ENCODE measurements at regions not wholly inside any gene's neighbourhood (a gene's known extent, or its start where the extent isn't known, plus 50 kb on each side); places are given as distances from the start of the nearest gene placed in this dataset.
"Not testable (repeated sequence)": the region's sequence is repeated elsewhere in the genome, so short reads cannot be mapped to it uniquely, and the experiment has no call there.

DNA sequence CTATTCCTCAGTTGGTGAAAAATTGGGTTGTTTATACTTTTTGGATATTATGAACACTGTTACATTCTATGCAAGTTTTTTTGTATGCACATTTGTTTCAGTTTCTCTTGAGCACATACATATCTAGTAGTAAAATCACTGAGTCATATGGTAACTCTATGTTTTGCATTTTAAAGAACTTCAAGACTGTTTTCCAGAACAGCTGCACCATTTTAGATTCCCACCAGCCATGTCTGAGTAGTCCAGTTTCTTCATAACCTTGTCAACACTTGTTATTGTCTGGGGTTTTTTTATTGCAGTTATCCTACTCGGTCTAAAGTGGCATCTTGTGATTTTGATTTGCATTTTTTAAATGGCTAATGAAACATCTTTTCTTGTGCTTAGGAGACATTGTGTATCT lies 100.3 kb upstream of the OTOS start:
- no peak overlapping the region for H3K14ac ChIP-seq (ENCODE audit: low read length)
- H3K4me3 ChIP-seq (ENCODE audit: low read length in 2 of 2) = no peak overlapping the region
- no peak overlapping the region for H2BK120ac ChIP-seq (ENCODE audit: low read depth, low read length)
- no peak overlapping the region for H3K23ac ChIP-seq (ENCODE audit: low read depth, low read length, poor library complexity)
- no peak overlapping the region for H2BK12ac ChIP-seq (ENCODE audit: low read length)
- peaks cover 0 to 3% (median 2%) of the 10 kb centered on the region in 3 experiments for H3K27me3 ChIP-seq (ENCODE audit: control insufficient read depth in 3 of 3, insufficient read depth in 3 of 3, low read depth in 1 of 3, low read length in 3 of 3)
- no peaks in the 10 kb centered on the region for H3K79me1 ChIP-seq (ENCODE audit: low read depth, low read length)
- no peak overlapping the region for H2AFZ ChIP-seq (ENCODE audit: low read length)
- no peak for DNase-seq (ENCODE audit: low spot score)
- H3K4me1 ChIP-seq (ENCODE audit: control insufficient read depth in 2 of 2, insufficient read depth in 1 of 2, low read depth in 1 of 2, low read length in 2 of 2) = peaks cover 8 to 11% of the 10 kb centered on the region in 2 donors
- H2BK5ac ChIP-seq (ENCODE audit: low read length) = no peak overlapping the region
- H2BK15ac ChIP-seq (ENCODE audit: low read length) = no peak overlapping the region
- H2AK5ac ChIP-seq (ENCODE audit: low read depth, low read length) = no peak overlapping the region
- H3K4me2 ChIP-seq (ENCODE audit: insufficient read depth, low read length, poor library complexity, severe bottlenecking) = no peak overlapping the region
- H4K8ac ChIP-seq (ENCODE audit: low read depth, low read length) = no peak overlapping the region
- no peak overlapping the region for H3K27ac ChIP-seq (replicated peaks; ENCODE audit: low read length)
- H4K91ac ChIP-seq (ENCODE audit: low read depth, low read length, poor library complexity) = no peak overlapping the region
- no CpG with 5 or more reads among the region's 1 CpG for WGBS, 2 donors (ENCODE audit: extremely low coverage in 2 of 2, insufficient read length in 2 of 2, insufficient replicate concordance in 1 of 2)
- H3K9ac ChIP-seq (ENCODE audit: low read depth, low read length, poor library complexity) = no peak overlapping the region
- peaks cover 0 to 2% of the 10 kb centered on the region in 2 donors for H3K9me3 ChIP-seq (replicated peaks in 1 of 2; ENCODE audit: control insufficient read depth in 2 of 2, insufficient read depth in 1 of 2, low read depth in 1 of 2, low read length in 2 of 2)
- no peak overlapping the region for H3K4ac ChIP-seq (ENCODE audit: low read length)
- no peaks in the 10 kb centered on the region for H3K36me3 ChIP-seq (replicated peaks in 1 of 2; ENCODE audit: control insufficient read depth in 2 of 2, insufficient read depth in 2 of 2, low read length in 2 of 2)
- no peak overlapping the region for H3K18ac ChIP-seq (ENCODE audit: low read length)

DNA sequence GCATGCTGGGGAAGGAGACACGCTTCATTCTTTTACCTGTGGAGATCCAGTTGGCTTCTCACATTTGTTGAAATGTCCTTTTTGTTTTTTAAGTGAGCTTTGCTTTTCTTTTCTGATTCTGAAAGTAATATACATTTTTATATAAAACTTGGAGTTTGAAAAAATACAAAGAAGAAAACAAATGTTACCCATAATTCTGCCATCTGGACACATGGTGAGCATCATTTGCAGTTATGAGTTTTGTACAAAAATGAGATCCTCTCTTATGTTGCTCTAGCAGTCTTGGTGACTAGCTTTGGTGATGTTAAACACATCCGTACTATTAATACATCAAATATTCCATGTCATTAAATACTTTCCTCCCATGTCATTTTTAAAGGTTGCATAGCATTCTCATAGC lies 101.1 kb upstream of the OTOS start:
- Histone ChIP-seq H2BK15ac (ENCODE audit: low read length) (no peak overlapping the region), H3K4me3 (ENCODE audit: low read length in 2 of 2) (no peak overlapping the region), H2BK5ac (ENCODE audit: low read length) (no peak overlapping the region), H3K36me3 (replicated peaks in 1 of 2; ENCODE audit: control insufficient read depth in 2 of 2, insufficient read depth in 2 of 2, low read length in 2 of 2) (no peaks in the 10 kb centered on the region), H3K79me1 (ENCODE audit: low read depth, low read length) (no peaks in the 10 kb centered on the region), H4K8ac (ENCODE audit: low read depth, low read length) (no peak overlapping the region), H3K4me1 (ENCODE audit: control insufficient read depth in 2 of 2, insufficient read depth in 1 of 2, low read depth in 1 of 2, low read length in 2 of 2) (peaks cover 2 to 6% of the 10 kb centered on the region in 2 donors), H3K23ac (ENCODE audit: low read depth, low read length, poor library complexity) (no peak overlapping the region), H3K4ac (ENCODE audit: low read length) (no peak overlapping the region), H2AK5ac (ENCODE audit: low read depth, low read length) (no peak overlapping the region), H3K27me3 (ENCODE audit: control insufficient read depth in 3 of 3, insufficient read depth in 3 of 3, low read depth in 1 of 3, low read length in 3 of 3) (peaks cover 0 to 2% (median 2%) of the 10 kb centered on the region in 3 experiments), H3K14ac (ENCODE audit: low read length) (no peak overlapping the region), H2BK12ac (ENCODE audit: low read length) (no peak overlapping the region), H3K27ac (replicated peaks; ENCODE audit: low read length) (no peak overlapping the region), H3K4me2 (ENCODE audit: insufficient read depth, low read length, poor library complexity, severe bottlenecking) (no peak overlapping the region), H2BK120ac (ENCODE audit: low read depth, low read length) (no peak overlapping the region), H3K18ac (ENCODE audit: low read length) (no peak overlapping the region), H4K91ac (ENCODE audit: low read depth, low read length, poor library complexity) (no peak overlapping the region), H2AFZ (ENCODE audit: low read length) (no peak overlapping the region), H3K9ac (ENCODE audit: low read depth, low read length, poor library complexity) (no peak overlapping the region), H3K9me3 (replicated peaks in 1 of 2; ENCODE audit: control insufficient read depth in 2 of 2, insufficient read depth in 1 of 2, low read depth in 1 of 2, low read length in 2 of 2) (no peaks in the 10 kb centered on the region)
- no CpG with 5 or more reads among the region's 2 CpGs for WGBS, 2 donors (ENCODE audit: extremely low coverage in 2 of 2, insufficient read length in 2 of 2, insufficient replicate concordance in 1 of 2)
- no peak for DNase-seq (ENCODE audit: low spot score)

DNA sequence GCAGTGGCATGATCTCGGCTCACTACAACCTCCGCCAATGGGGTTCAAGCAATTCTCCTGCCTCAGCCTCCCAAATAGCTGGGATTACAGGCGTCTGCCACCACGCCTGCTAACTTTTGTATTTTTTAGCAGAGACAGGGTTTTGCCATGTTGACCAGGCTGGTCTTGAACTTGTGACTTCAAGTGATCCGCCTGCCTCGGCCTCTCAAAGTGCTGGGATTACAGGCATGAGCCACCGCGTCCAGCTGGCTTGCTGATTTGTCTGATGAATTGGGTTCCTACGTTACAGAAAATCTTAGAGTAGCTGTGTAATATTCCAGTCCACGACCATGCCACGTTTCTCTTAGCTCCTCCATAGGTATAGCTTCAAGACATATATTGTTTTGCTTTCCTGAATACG lies 102.6 kb upstream of the OTOS start:
- not testable (repeated sequence) for H3K4me3 ChIP-seq (ENCODE audit: low read length in 2 of 2); H3K9me3 ChIP-seq (replicated peaks in 1 of 2; ENCODE audit: control insufficient read depth in 2 of 2, insufficient read depth in 1 of 2, low read depth in 1 of 2, low read length in 2 of 2); H3K79me1 ChIP-seq (ENCODE audit: low read depth, low read length); H3K27ac ChIP-seq (replicated peaks; ENCODE audit: low read length); H3K4ac ChIP-seq (ENCODE audit: low read length); H3K18ac ChIP-seq (ENCODE audit: low read length); H4K91ac ChIP-seq (ENCODE audit: low read depth, low read length, poor library complexity); H2AFZ ChIP-seq (ENCODE audit: low read length); DNase-seq (ENCODE audit: low spot score); H2BK120ac ChIP-seq (ENCODE audit: low read depth, low read length); H2BK15ac ChIP-seq (ENCODE audit: low read length); H3K23ac ChIP-seq (ENCODE audit: low read depth, low read length, poor library complexity); H3K27me3 ChIP-seq (ENCODE audit: control insufficient read depth in 3 of 3, insufficient read depth in 3 of 3, low read depth in 1 of 3, low read length in 3 of 3); H3K4me1 ChIP-seq (ENCODE audit: control insufficient read depth in 2 of 2, insufficient read depth in 1 of 2, low read depth in 1 of 2, low read length in 2 of 2); H2BK12ac ChIP-seq (ENCODE audit: low read length); H4K8ac ChIP-seq (ENCODE audit: low read depth, low read length); H3K9ac ChIP-seq (ENCODE audit: low read depth, low read length, poor library complexity); H3K4me2 ChIP-seq (ENCODE audit: insufficient read depth, low read length, poor library complexity, severe bottlenecking); H2BK5ac ChIP-seq (ENCODE audit: low read length); H3K36me3 ChIP-seq (replicated peaks in 1 of 2; ENCODE audit: control insufficient read depth in 2 of 2, insufficient read depth in 2 of 2, low read length in 2 of 2); H2AK5ac ChIP-seq (ENCODE audit: low read depth, low read length); H3K14ac ChIP-seq (ENCODE audit: low read length)
- WGBS, 2 donors (ENCODE audit: extremely low coverage in 2 of 2, insufficient read length in 2 of 2, insufficient replicate concordance in 1 of 2) = no CpG with 5 or more reads among the region's 12 CpGs

GRCh38 chr2:240244543-240244942 lies 104.1 kb upstream of the OTOS start:
- no CpG with 5 or more reads among the region's 15 CpGs for WGBS, 2 donors (ENCODE audit: extremely low coverage in 2 of 2, insufficient read length in 2 of 2, insufficient replicate concordance in 1 of 2)
- no peak overlapping the region for H3K27ac ChIP-seq (replicated peaks; ENCODE audit: low read length)
- no peaks in the 10 kb centered on the region for H3K36me3 ChIP-seq (replicated peaks in 1 of 2; ENCODE audit: control insufficient read depth in 2 of 2, insufficient read depth in 2 of 2, low read length in 2 of 2)

More at GRCh38 chr2:240244543-240244942, 104.1 kb upstream of the OTOS start:
- Histone ChIP-seq H4K8ac (ENCODE audit: low read depth, low read length) (no peak overlapping the region), H2BK120ac (ENCODE audit: low read depth, low read length) (no peak overlapping the region), H3K27me3 (ENCODE audit: control insufficient read depth in 3 of 3, insufficient read depth in 3 of 3, low read depth in 1 of 3, low read length in 3 of 3) (peaks cover 0 to 2% (median 0%) of the 10 kb centered on the region in 3 experiments), H3K4me1 (ENCODE audit: control insufficient read depth in 2 of 2, insufficient read depth in 1 of 2, low read depth in 1 of 2, low read length in 2 of 2) (peaks cover 2 to 7% of the 10 kb centered on the region in 2 donors), H3K4ac (ENCODE audit: low read length) (no peak overlapping the region), H2AFZ (ENCODE audit: low read length) (no peak overlapping the region), H3K9ac (ENCODE audit: low read depth, low read length, poor library complexity) (no peak overlapping the region), H2BK5ac (ENCODE audit: low read length) (no peak overlapping the region), H3K4me2 (ENCODE audit: insufficient read depth, low read length, poor library complexity, severe bottlenecking) (no peak overlapping the region), H4K91ac (ENCODE audit: low read depth, low read length, poor library complexity) (no peak overlapping the region), H2BK12ac (ENCODE audit: low read length) (no peak overlapping the region), H3K23ac (ENCODE audit: low read depth, low read length, poor library complexity) (no peak overlapping the region), H3K14ac (ENCODE audit: low read length) (no peak overlapping the region), H3K18ac (ENCODE audit: low read length) (no peak overlapping the region), H2AK5ac (ENCODE audit: low read depth, low read length) (no peak overlapping the region), H3K9me3 (replicated peaks in 1 of 2; ENCODE audit: control insufficient read depth in 2 of 2, insufficient read depth in 1 of 2, low read depth in 1 of 2, low read length in 2 of 2) (no peaks in the 10 kb centered on the region), H2BK15ac (ENCODE audit: low read length) (no peak overlapping the region), H3K79me1 (ENCODE audit: low read depth, low read length) (no peaks in the 10 kb centered on the region), H3K4me3 (ENCODE audit: low read length in 2 of 2) (no peak overlapping the region)
- DNase-seq (ENCODE audit: low spot score) = no peak
